ENCODE measurements at regions not wholly inside any gene's neighbourhood (a gene's known extent, or its start where the extent isn't known, plus 50 kb on each side); places are given as distances from the start of the nearest gene placed in this dataset.

- no peak for TF ChIP-seq CTCF (conservative IDR thresholded peaks at IDR 0.05; ENCODE audit: low read depth, low read length)
- no peak for TF ChIP-seq EZH2 (IDR thresholded peaks at IDR 0.05; ENCODE audit: borderline replicate concordance, low read depth, low read length, poor library complexity, severe bottlenecking)
Observed at GRCh38 chr11:103651341-103651998, 385.0 kb upstream of the DDI1 start.

Measured in A673 (cell line).